CD4-positive, alpha-beta T cell (primary cell): ENCODE measurements at regions not wholly inside any gene's neighbourhood (a gene's known extent, or its start where the extent isn't known, plus 50 kb on each side); places are given as distances from the start of the nearest gene placed in this dataset.

ENCODE experiments used
- ATAC-seq: fragments of 200-7000 bp; cut with Tn5 transposase; one replicate; pipeline ENCODE4 v1.10.0; 2022; ENCODE audit warnings: mild to moderate bottlenecking; ENCODE audit not compliant: poor library complexity
- CTCF ChIA-PET: fragments of 350-600 bp; sonication (Branson Sonifier 250); formaldehyde crosslinking; loops from one replicate; lab custom pipeline; 2021; ENCODE audit warnings: antibody characterized with exemption, inconsistent platforms; lab: Charles Lee
- POLR2A ChIA-PET: fragments of 350-600 bp; sonication (Branson Sonifier 250); formaldehyde crosslinking; loops from one replicate; lab custom pipeline; 2021; ENCODE audit warnings: antibody characterized with exemption, inconsistent platforms; lab: Charles Lee
- DNase-seq, 14 experiments: peaks; one replicate each; pipeline ENCODE4 v3.0.0-alpha.2; 2013 to 2020; ENCODE audit warnings: mixed read lengths in 2 of 14
- H3K27ac ChIP-seq, 2 donors: one replicate each; pipeline versions ENCODE4 v1.5.1 to v1.7.0; 2013; ENCODE audit warnings: low read length in 2 of 2, low read depth in 1 of 2, mild to moderate bottlenecking in 1 of 2
- H3K27me3 ChIP-seq, 2 experiments: 1 replicate in 1 of 2; 2 replicates in 1 of 2; pipeline versions ENCODE4 v1.6.1 to v1.7.0; 2013; ENCODE audit warnings: low read length in 2 of 2, control low read depth in 1 of 2, mild to moderate bottlenecking in 1 of 2, moderate library complexity in 1 of 2; ENCODE audit not compliant: insufficient read depth in 2 of 2, control insufficient read depth in 1 of 2
- H3K36me3 ChIP-seq: one replicate; pipeline ENCODE4 v1.6.1; 2013; ENCODE audit warnings: low read length, control low read depth; ENCODE audit not compliant: insufficient read depth
- H3K4me1 ChIP-seq: one replicate; pipeline ENCODE4 v1.6.1; 2013; ENCODE audit warnings: low read length, control low read depth; ENCODE audit not compliant: insufficient read depth
- H3K4me3 ChIP-seq: one replicate; pipeline ENCODE4 v1.5.1; 2013; ENCODE audit warnings: mild to moderate bottlenecking, low read length, moderate library complexity
- H3K9me3 ChIP-seq, 2 experiments: 1 replicate in 1 of 2; 2 replicates in 1 of 2; pipeline versions ENCODE4 v1.6.1 to v1.7.0; 2013; ENCODE audit warnings: low read length in 2 of 2, mild to moderate bottlenecking in 2 of 2, control low read depth in 1 of 2, moderate library complexity in 1 of 2; ENCODE audit not compliant: control insufficient read depth in 1 of 2, insufficient read depth in 1 of 2
- H3K27ac Mint-ChIP-seq: one replicate; pipeline ENCODE4 v1.8.0; 2020; ENCODE audit warnings: mixed read lengths
- H3K27me3 Mint-ChIP-seq: one replicate; pipeline ENCODE4 v1.8.0; 2021; ENCODE audit warnings: mixed read lengths
- H3K36me3 Mint-ChIP-seq: one replicate; pipeline ENCODE4 v1.8.0; 2021; ENCODE audit warnings: low read depth, mixed read lengths
- H3K4me1 Mint-ChIP-seq: one replicate; pipeline ENCODE4 v1.8.0; 2021; ENCODE audit warnings: low read depth, mixed read lengths
- H3K4me3 Mint-ChIP-seq: one replicate; pipeline ENCODE4 v1.8.0; 2020; ENCODE audit warnings: mild to moderate bottlenecking, mixed read lengths
- H3K9me3 Mint-ChIP-seq: one replicate; pipeline ENCODE4 v1.8.0; 2020; ENCODE audit warnings: mixed read lengths
- intact Hi-C, 2 experiments: fragments of 100-400 bp; cut with DNase I in 1 of 2; cut with micrococcal nuclease in 1 of 2; formaldehyde crosslinking; loops; one replicate each; pipeline versions ENCODE4 v1.15.1 to v1.9.0; 2023 to 2025; cut with DNase I, micrococcal nuclease
- TF ChIP-seq, protein P1 (sequence below): fragments of 200-600 bp; IDR thresholded peaks from one replicate; pipeline ENCODE4 v1.8.0; 2022; ENCODE audit warnings: antibody characterized with exemption, mild to moderate bottlenecking

DNA sequence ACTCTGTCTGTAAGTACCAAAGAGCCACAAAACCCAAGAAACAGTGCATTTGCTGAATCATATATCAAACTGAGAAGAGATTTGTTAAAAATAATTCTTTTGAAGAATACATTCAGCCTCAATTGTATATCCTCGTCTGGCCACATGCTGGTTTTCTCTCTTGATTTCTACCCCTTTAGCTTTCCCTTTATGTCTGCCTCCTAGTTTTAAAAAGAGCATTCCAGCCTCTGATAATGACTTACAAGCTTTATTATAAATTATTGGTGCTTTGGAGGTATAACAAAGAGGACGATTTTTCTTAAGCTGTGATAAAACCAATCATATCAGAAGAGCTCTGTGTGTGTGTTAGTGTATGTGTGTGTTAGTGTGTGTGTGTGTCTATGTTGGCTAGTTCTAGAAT, 70.4 kb upstream of the ROBO2 start:
- Mint-ChIP-seq H3K4me3 (no peak overlapping the region), H3K27ac (no peak overlapping the region), H3K36me3 (no peaks in the 10 kb centered on the region), H3K27me3 (no peaks in the 10 kb centered on the region), H3K4me1 (no peaks in the 10 kb centered on the region), H3K9me3 (peaks cover 7% of the 10 kb centered on the region)
- Histone ChIP-seq H3K4me3 (no peak overlapping the region), H3K27me3 (no peaks in the 10 kb centered on the region), H3K27ac (no peak overlapping the region), H3K9me3 (no peaks in the 10 kb centered on the region), H3K36me3 (no peaks in the 10 kb centered on the region), H3K4me1 (no peaks in the 10 kb centered on the region)
- ChIA-PET POLR2A (no interaction called here), CTCF (no interaction called here)
- TF ChIP-seq, protein P1, sequence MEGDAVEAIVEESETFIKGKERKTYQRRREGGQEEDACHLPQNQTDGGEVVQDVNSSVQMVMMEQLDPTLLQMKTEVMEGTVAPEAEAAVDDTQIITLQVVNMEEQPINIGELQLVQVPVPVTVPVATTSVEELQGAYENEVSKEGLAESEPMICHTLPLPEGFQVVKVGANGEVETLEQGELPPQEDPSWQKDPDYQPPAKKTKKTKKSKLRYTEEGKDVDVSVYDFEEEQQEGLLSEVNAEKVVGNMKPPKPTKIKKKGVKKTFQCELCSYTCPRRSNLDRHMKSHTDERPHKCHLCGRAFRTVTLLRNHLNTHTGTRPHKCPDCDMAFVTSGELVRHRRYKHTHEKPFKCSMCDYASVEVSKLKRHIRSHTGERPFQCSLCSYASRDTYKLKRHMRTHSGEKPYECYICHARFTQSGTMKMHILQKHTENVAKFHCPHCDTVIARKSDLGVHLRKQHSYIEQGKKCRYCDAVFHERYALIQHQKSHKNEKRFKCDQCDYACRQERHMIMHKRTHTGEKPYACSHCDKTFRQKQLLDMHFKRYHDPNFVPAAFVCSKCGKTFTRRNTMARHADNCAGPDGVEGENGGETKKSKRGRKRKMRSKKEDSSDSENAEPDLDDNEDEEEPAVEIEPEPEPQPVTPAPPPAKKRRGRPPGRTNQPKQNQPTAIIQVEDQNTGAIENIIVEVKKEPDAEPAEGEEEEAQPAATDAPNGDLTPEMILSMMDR = no peak
- ATAC-seq (no peak), DNase-seq (no peak)
- intact Hi-C loops = no loop called here

DNA sequence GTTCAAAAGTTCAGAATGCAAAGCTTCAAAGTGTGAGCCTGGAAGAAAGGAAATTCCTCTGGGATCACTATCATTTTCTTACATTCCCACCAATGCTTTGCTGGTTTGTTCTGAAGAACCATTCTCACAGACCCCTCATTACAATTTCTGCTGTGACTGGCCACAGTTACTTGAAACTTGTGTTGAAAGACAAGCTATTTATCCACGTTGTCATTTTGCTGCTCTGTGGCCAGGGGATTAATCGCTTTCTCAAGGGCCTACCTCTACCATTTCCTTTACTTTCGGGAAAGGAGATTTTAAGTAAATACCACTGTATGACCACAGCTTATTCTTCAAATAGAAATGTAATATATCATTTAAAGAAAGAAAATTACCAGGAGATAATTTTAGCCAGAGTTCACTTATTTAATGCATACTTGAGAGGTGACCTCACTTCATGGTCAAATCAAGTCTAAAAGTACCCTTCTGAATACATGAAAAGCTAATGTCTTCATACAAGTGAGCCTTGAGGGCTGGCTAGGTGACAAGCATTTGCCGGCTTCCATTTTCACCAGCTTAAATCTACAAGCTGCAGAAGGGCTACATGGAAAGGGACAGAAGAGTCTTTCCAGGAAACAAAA, 69.8 kb upstream of the ROBO2 start:
- Mint-ChIP-seq H3K27ac (no peak overlapping the region), H3K4me3 (no peak overlapping the region), H3K9me3 (peaks cover 7% of the 10 kb centered on the region), H3K36me3 (no peaks in the 10 kb centered on the region), H3K27me3 (no peaks in the 10 kb centered on the region), H3K4me1 (no peaks in the 10 kb centered on the region)
- peaks cover 0 to 2% of the 10 kb centered on the region in 2 experiments for H3K9me3 ChIP-seq
- ATAC-seq (no peak), DNase-seq (no peak)
- no peak overlapping the region for H3K27ac ChIP-seq
- no peak overlapping the region for H3K4me3 ChIP-seq
- H3K36me3 ChIP-seq = no peaks in the 10 kb centered on the region
- H3K4me1 ChIP-seq = no peaks in the 10 kb centered on the region
- ChIA-PET CTCF (no interaction called here), POLR2A (no interaction called here)
- intact Hi-C loops = no loop called here
- no peaks in the 10 kb centered on the region for H3K27me3 ChIP-seq
- TF ChIP-seq, protein P1 = no peak

DNA sequence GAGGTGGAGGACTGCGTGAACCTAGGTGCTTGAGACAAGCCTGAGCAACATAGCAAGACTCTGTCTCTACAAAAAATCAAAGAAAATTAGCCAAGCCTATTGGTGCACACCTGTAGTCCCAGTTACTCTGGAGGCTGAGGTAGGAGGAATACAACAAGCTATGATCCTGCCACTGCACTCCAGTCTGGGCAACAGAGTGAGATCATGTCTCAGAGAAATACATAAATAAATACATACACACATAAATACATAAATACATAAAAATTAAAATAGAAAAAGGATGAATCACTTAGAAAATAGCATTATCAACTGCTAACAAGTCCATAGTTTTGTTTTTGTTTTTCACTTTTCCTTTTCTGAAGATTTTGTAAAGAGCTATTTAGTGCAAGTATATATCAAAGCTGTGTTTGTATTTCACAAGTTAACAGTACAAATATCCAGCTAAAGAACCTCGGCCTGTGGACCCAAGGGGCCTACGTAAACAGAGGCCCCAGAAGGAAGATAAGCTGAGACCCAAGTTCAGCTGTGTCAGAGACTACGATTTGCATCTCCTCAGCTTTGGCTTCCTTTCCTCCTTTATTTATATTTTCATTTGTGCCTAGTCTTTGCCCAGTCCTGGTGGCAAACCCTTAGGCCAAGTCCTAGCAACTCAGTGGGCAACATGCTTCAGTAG, 67.1 kb upstream of the ROBO2 start:
- intact Hi-C loops = no loop called here
- H3K4me3 Mint-ChIP-seq = no peak overlapping the region
- no peaks in the 10 kb centered on the region for H3K9me3 Mint-ChIP-seq
- no peaks in the 10 kb centered on the region for H3K36me3 Mint-ChIP-seq
- Histone ChIP-seq H3K9me3 (peaks cover 0 to 5% of the 10 kb centered on the region in 2 experiments), H3K4me3 (no peak overlapping the region), H3K36me3 (no peaks in the 10 kb centered on the region), H3K4me1 (no peaks in the 10 kb centered on the region), H3K27ac (no peak overlapping the region), H3K27me3 (no peaks in the 10 kb centered on the region)
- POLR2A ChIA-PET = no interaction called here
- no peaks in the 10 kb centered on the region for H3K4me1 Mint-ChIP-seq
- no peak overlapping the region for H3K27ac Mint-ChIP-seq
- DNase-seq (no peak), ATAC-seq (no peak)
- H3K27me3 Mint-ChIP-seq = no peaks in the 10 kb centered on the region
- CTCF ChIA-PET = no interaction called here
- TF ChIP-seq, protein P1 = no peak
